COR-L47 (cell line): ENCODE measurements at regions not wholly inside any gene's neighbourhood (a gene's known extent, or its start where the extent isn't known, plus 50 kb on each side); places are given as distances from the start of the nearest gene placed in this dataset.
A peak's percentile ranks its signal among the peaks of the same experiment; 100 is the strongest.

Source experiments
- DNase-seq: peaks from one replicate; lab custom pipeline; 2025; lab: John Stamatoyannopoulos, UW

- DNase-seq, result no peak
These were observed 50.4 kb upstream of the ARHGEF7 start for GRCh38 chr13:111064661-111065060.

DNA sequence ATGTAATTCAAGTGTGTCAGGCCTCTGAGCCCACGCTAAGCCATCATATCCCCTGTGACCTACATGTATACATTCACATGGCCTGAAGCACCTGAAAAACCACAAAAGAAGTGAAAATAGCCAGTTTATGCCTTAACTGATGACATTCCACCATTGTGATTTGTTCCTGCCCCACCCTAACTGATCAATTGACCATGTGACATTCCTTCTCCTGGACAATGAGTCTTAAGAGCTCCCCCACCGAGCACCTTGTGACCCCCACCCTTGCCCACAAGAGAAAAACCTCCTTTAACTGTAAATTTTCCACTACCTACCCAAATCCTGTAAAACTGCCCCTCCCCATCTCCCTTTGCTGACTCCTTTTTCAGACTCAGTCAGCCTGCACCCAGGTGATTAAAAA, 52.1 kb upstream of the ARHGEF7 start:
- DNase-seq, result no peak

- no peak for DNase-seq
These were observed 52.8 kb upstream of the ARHGEF7 start for GRCh38 chr13:111062305-111062704.

GRCh38 chr13:111061358-111062045, 53.6 kb upstream of the ARHGEF7 start:
- DNase-seq, result no peak

GRCh38 chr13:111060237-111060919, 54.7 kb upstream of the ARHGEF7 start:
- DNase-seq, result no peak

DNA sequence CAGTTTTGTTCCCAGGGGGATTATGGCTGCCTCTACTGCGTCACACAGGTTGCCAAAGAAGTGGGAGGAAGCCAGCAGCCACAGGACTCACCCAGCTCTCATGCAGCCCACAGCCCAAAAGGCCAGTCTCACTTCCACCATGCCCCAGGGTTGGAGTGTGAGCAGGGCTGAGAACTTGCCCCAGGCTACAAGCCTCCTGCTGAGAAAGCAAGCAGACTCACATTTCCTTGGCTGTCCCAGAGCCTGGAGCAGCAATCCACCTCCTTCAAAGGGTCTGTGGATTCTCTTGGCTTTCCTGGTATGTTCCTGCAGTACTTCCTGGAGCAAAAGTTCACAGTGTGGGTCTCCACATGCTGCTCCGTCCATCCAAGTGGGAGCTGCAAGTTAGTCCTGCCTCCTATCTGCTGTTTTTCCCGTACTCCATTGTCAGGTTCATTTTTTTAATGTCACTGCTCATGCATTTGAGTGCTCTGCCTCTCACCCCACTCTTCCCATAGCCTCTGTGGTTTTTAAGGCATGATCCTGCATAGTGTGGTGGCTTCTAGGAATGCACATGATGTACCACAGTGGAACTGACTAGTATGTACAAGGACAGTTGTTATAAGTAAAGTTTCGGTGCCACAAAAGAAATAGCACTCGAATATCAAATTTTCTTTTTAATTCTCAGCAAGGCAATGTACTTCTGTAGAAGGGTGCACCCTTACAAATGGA, 56.2 kb upstream of the ARHGEF7 start:
- no peak for DNase-seq

DNA sequence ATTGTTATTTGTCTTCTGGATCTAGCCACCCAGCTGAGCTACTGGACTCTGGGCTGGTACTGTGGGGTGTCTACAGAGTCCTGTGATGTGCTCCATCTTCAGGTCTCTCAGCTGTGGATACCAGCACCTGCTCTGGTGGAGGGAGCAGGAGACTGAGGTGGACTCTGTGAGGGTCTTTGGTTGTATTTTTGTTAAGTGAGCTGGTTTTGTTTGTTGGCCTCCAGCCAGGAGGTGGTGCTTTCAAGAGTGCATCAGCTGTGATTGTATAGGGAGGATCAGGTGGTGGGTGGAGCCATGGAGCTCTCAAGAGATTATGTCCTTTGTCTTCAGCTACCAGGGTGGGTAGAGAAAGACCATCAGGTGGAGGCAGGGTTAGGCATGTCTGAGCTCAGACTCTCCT, 56.8 kb upstream of the ARHGEF7 start:
- DNase-seq, result peak; percentile 7

GRCh38 chr13:111051726-111052232, 63.3 kb upstream of the ARHGEF7 start:
- peak; percentile 57 for DNase-seq

DNA sequence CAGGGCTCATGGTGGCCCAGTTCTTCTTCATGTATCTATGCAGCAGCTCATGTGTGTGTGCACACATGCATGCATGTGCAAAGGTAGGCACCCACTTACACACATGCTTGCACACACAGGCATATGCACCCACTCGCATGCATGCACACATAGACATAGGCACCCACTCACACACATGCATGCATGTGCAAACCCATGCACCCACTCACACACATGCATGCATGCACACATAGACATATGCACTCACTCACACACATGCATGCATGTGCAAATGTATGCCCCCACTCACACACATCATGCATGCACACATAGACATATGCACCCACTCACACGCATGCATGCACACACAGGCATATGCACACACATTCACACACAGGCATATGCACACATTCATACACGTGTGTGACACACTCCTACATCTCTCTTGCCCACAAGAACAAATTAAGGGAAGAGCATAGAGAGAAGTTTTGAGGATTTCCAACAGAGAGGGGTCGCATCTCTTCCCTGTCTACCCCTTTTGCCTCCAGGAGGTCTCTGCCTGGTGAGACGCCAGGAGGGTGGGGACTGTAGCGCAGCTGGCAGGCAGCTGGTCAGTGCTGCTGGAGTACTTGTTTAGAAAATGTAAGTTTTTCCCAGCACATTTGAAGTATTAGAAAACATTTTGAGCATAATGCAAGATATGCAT, 63.9 kb upstream of the ARHGEF7 start:
- no peak for DNase-seq

DNA sequence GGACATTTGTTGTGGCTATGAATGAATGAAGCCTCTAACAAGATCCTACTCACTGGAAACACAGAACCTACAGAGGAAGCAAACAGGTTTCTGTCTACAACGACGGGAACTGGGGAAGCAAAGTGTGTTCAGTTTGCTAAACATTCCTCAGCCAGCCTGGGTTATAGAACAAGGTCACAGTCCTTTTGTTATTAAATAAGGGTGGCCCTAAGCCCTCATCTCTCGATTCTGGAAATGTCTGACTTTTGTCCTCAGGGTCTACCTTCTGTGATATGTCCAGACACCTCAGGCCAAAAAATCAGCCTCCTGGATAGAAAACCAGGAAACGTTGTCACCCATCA, 64.6 kb upstream of the ARHGEF7 start:
- DNase-seq, result no peak

DNA sequence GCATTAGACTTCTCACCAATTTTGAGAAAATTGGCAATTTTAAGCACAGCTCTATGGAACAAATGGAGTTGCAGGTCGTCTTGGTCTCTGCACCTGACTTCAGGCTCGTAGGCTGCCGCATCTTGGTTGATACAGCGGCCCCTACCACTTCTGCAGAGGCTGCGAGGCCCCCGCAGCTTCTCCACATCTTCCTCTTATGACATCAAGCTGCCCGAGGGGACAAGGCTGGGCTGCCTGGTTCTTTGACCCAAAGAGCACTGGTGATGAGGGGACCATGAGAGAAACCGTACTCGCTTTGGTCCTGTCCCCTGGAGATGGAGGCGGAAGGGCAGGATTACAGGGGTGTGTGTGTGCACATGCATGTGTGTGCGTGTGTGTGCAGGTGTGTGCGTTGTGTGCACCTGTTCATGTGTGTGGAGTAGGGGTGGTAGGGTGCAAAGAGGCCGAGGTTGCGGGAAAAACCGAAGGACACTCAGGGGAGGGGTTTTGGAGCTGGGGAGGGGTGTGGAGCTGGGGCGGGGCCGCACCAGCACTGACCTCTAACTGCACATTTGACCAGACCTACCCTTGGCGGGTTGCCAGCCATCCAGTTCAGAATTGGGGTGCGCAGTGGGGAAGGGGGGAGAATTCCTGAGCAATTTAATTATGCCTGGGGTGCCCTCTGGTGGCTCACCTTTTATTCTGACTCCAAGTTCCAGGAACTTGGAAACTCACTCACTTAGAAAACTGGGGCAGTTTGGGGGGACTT, 65.1 kb upstream of the ARHGEF7 start:
- DNase-seq, result no peak

- no peak for DNase-seq
These were observed 66.7 kb upstream of the ARHGEF7 start for GRCh38 chr13:111048387-111048786.

DNA sequence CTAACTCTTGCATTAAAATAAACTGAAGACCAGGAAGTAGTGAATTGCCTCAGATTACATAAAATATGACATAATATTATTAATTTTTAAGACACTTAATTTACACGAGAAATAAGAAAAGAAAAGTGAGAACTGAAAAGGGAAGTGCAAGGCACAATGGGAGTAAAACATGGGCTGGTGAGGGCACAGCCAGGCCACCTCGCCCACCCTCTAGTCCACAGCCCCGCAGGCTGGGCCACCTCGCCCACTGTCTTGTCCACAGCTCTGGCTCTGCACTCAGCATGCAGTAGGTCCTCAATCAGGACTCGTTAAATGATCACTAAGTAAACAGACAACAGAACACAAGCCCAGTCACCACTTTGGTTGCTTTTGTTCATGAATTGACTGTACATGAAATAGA, 67.8 kb upstream of the ARHGEF7 start:
- no peak for DNase-seq

DNA sequence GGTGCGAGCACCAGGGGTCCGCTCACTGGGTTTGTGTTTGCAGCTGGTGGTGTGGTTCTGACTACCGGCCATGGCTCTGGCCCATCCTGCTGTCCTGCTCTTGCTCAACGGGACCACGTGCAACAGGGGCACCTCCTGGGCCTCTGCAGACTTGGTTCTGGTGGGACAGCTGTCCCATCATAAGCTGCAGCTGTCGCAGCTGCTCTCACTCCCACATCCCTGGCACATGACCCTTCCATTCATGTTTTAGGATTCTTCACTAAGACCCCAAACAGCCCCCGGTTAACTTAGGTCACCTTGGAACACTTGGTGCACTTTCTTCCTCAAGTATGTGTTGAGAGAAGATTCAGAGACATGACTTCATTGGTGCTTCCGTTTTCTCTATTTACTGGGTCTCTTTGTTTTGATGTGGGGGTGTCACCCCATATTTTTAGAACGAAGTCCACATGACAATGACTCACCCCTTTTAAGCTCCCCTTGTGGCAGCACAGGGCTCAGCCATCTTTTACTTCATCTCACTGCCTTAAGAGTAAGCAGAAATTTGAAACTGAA, 68.4 kb upstream of the ARHGEF7 start:
- no peak for DNase-seq

DNA sequence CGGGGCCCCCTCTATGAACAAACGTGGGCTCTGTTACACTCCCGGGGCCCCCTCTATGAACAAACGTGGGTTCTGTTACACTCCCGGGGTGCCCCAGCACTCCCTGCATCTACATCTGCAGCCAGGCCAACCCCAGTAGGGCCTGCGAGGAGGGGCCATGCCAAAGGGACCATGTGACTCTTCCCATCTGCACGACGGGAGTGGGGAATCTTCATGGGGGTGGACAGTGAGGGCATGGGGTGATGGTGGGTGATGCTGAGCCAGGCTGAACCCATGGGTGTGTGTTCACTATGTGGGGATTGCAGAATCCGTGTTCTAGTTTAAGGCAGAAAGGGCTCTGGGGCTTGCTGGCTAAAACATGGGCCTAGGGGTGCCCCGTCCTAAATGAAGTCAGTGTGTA, 69.9 kb upstream of the ARHGEF7 start:
- DNase-seq, result no peak

GRCh38 chr13:111044087-111044830, 70.9 kb upstream of the ARHGEF7 start:
- no peak for DNase-seq

- DNase-seq, result no peak
These were observed 71.5 kb upstream of the ARHGEF7 start for GRCh38 chr13:111043575-111043982.

DNA sequence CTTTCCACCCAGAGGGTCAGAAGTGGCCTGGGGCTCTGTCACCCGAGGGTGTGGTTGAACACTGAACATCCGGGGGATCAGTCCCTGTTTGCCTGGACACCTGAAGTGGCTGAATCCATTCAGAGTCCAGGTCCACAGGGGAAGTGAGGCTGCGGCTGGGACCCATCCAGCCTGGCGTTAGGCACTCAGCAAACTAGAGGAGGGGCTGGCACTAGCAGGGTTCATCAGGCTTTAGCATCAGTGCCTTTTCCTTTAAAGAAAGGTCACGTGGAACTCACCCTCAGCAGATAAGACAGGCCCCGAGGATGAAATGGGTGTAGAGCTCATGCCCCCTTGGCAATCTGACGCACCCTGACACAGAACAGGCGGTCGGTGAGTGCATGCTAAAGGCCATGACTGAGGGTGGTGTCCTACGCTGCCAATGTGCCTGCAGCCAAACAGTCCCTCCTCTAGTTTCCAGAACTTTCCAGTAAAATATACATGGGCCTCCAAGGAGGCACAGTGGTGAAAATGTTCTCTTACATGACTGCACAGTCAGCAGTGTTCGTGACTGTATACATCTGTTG, 72.4 kb upstream of the ARHGEF7 start:
- DNase-seq, result no peak

DNA sequence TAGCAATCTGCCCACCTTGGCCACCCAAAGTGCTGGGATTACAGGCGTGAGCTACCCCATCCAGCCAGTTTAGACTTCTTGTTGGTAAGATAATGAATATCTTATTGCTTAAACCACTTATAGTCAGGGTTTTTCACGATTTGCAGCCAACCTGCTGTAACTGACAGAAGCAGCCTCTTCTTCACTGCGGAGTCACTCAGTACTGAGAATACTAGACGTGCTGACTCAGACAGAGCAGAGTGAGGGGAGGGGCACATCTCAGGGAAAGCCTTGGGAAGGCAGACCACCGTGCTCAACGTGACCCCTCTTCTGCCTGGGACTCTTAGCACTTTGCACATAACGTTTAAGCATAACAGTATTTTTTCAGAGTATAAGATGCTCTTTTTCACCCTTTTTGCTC, 74.3 kb upstream of the ARHGEF7 start:
- DNase-seq, result no peak

GRCh38 chr13:111039735-111040134, 75.4 kb upstream of the ARHGEF7 start:
- no peak for DNase-seq
